Heart right ventricle (tissue), 16 donors: ENCODE measurements at regions not wholly inside any gene's neighbourhood (a gene's known extent, or its start where the extent isn't known, plus 50 kb on each side); places are given as distances from the start of the nearest gene placed in this dataset.

Experiments used
- ATAC-seq, 8 donors: fragments of 200-7000 bp; cut with Tn5 transposase; one replicate each; pipeline ENCODE4 v1.9.1; 2020; ENCODE audit warnings: mild to moderate bottlenecking in 8 of 8, moderate library complexity in 8 of 8, moderate number of reproducible peaks in 1 of 8
- DNase-seq, 2 donors: peaks; one replicate each; pipeline ENCODE4 v3.0.0-alpha.2; 2020
- H3K27ac ChIP-seq, 10 donors: fragments of 200-600 bp; sonication (generic) in 2 of 10; one replicate each; pipeline versions ENCODE4 v1.5.0 to v1.8.0; 2020 to 2022; ENCODE audit warnings: mild to moderate bottlenecking in 3 of 10
- H3K27me3 ChIP-seq, 7 donors: fragments of 200-600 bp; one replicate each; pipeline ENCODE4 v1.8.0; 2021 to 2022; ENCODE audit warnings: mild to moderate bottlenecking in 2 of 7
- H3K36me3 ChIP-seq, 9 donors: fragments of 200-600 bp; sonication (generic) in 1 of 9; one replicate each; pipeline versions ENCODE4 v1.5.0 to v1.8.0; 2020 to 2022; ENCODE audit warnings: mild to moderate bottlenecking in 2 of 9
- H3K4me1 ChIP-seq, 9 donors: fragments of 200-600 bp; sonication (generic) in 1 of 9; one replicate each; pipeline versions ENCODE4 v1.5.0 to v1.8.0; 2020 to 2022; ENCODE audit warnings: mild to moderate bottlenecking in 4 of 9
- H3K4me3 ChIP-seq, 10 donors: fragments of 200-600 bp; sonication (generic) in 2 of 10; one replicate each; pipeline versions ENCODE4 v1.5.0 to v1.8.0; 2020 to 2022; ENCODE audit warnings: mild to moderate bottlenecking in 7 of 10, moderate library complexity in 2 of 10
- H3K9me3 ChIP-seq, 11 donors: fragments of 200-600 bp in 10 of 11; sonication (generic) in 2 of 11; one replicate each; pipeline versions ENCODE4 v1.5.0 to v1.8.0; 2013 to 2022; ENCODE audit warnings: mild to moderate bottlenecking in 2 of 11, control low read depth in 1 of 11, moderate library complexity in 1 of 11
- WGBS, 2 donors: extraction: QIAGEN DNeasy Blood & Tissue Kit; methylation state at CpG; one replicate each; pipeline ENCODE4 v1.1.7; 2013; ENCODE audit warnings: inconsistent platforms in 1 of 2; 5-methylcytosine and 5-hydroxymethylcytosine counted together
- intact Hi-C, 10 donors: fragments of 100-400 bp; cut with DNase I; formaldehyde crosslinking; loops; one replicate each; pipeline versions ENCODE4 v1.11.1 to v1.14.2; 2022
- TF ChIP-seq, protein P1 (sequence below), 9 donors: fragments of 200-600 bp; sonication (generic) in 2 of 9; IDR thresholded peaks; one replicate each; pipeline versions ENCODE4 v1.5.0 to v1.8.0; 2021 to 2022; ENCODE audit warnings: antibody characterized with exemption in 9 of 9, mild to moderate bottlenecking in 5 of 9, moderate library complexity in 1 of 9
- donor health status: Arrhythmogenic right ventricular cardiomyopathy.
- donor health status: ischemic (EF 13 %, LVEDD 7.1; RV severe dilation, severe dysfunction).
- donor health status: healthy with polysubstance abuse.
- donor health status: DM: no; HTN: yes; CAD: no.
- donor health status: DM: no; HTN: no; CAD: no.
- donor health status: ischemic (EF 25% LVEDD 6.9; RV normal size, moderate dysfunction).
- donor health status: ischemic (EF 25% LVEDD 5.7; RV mildly dilated, moderate dysfunction).
- donor health status: healthy.
- donor health status: DM: yes; HTN: yes; CAD: no.
- donor health status: Ischemic cardiomyopathy.
- donor health status: ischemic (EF 35%, LVEDD 5.7; RV mildly dilated, moderate dysfunction).
- donor health status: nonischemic (EF 11% LVEDD 7.7; RV severe dilation, severe dysfunction).
- donor health status: DM: yes; HTN: yes; CAD: no.
- donor health status: PGD.
- donor health status: ischemic (EF 29% LVEDD 5.4; RV normal size, mild dysfunction).
- donor health status: nonischemic (EF 23%, LVEDD 6.1; RV moderate dilation, normal function).

DNA sequence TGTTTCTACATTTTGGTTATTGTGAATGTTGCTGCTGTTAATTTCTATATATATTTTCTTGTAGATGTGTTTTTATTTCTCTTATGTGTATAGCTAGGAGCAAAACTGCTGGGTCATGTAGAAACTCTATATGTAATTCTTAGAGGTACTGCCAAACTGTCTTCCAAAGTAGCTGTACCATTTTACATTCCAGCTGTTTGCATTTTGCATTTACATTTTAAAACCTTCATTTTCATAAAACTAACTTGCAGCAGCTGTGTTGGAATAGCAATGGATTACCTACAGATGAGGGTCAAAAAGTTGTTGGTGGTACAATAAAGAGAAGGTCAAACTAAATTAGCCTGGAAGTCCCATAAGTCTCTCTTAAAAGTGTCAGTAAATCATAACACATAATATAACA lies 1109.7 kb downstream of the FLRT2 start:
- TF ChIP-seq, protein P1, sequence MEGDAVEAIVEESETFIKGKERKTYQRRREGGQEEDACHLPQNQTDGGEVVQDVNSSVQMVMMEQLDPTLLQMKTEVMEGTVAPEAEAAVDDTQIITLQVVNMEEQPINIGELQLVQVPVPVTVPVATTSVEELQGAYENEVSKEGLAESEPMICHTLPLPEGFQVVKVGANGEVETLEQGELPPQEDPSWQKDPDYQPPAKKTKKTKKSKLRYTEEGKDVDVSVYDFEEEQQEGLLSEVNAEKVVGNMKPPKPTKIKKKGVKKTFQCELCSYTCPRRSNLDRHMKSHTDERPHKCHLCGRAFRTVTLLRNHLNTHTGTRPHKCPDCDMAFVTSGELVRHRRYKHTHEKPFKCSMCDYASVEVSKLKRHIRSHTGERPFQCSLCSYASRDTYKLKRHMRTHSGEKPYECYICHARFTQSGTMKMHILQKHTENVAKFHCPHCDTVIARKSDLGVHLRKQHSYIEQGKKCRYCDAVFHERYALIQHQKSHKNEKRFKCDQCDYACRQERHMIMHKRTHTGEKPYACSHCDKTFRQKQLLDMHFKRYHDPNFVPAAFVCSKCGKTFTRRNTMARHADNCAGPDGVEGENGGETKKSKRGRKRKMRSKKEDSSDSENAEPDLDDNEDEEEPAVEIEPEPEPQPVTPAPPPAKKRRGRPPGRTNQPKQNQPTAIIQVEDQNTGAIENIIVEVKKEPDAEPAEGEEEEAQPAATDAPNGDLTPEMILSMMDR (IDR thresholded peaks at IDR 0.05) = no peak
- intact Hi-C loops = no loop called here
- ATAC-seq = no peak

DNA sequence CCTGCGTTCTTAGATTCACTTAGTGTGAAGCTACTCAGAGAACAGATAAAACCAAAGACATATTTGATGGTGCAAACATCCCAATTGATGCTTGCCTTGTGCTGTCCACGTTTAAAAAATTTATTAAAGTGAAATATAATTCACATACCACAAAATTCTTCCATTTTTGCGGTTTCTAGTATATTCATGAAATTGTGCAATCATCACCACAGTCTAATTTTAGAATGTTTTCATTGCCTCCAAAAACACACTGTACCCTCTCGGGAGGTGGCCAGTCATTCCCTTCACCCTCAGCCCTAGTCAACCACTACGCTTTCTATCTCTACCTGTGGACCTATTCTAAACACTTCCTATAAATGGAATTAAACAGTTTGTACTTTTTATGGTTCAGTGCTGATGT lies 1109.2 kb downstream of the FLRT2 start:
- Histone ChIP-seq H3K4me1 (no peaks in the 10 kb centered on the region), H3K36me3 (no peaks in the 10 kb centered on the region), H3K9me3 (peaks cover 0 to 4% (median 0%) of the 10 kb centered on the region in 11 donors), H3K27ac (no peak overlapping the region), H3K27me3 (no peaks in the 10 kb centered on the region), H3K4me3 (no peak overlapping the region)
- no peak for ATAC-seq
- DNase-seq = no peak
- TF ChIP-seq, protein P1 (IDR thresholded peaks at IDR 0.05) = no peak
- intact Hi-C loops = no loop called here
- 84 to 88% methylated on average over 5 of the region's 5 CpGs for WGBS, 2 donors

More for the DNA sequence above, 1109.7 kb downstream of the FLRT2 start:
- Histone ChIP-seq H3K4me1 (no peaks in the 10 kb centered on the region), H3K4me3 (no peak overlapping the region), H3K9me3 (peaks cover 0 to 4% (median 0%) of the 10 kb centered on the region in 11 donors), H3K27me3 (no peaks in the 10 kb centered on the region), H3K36me3 (no peaks in the 10 kb centered on the region), H3K27ac (no peak overlapping the region)
- DNase-seq = no peak

DNA sequence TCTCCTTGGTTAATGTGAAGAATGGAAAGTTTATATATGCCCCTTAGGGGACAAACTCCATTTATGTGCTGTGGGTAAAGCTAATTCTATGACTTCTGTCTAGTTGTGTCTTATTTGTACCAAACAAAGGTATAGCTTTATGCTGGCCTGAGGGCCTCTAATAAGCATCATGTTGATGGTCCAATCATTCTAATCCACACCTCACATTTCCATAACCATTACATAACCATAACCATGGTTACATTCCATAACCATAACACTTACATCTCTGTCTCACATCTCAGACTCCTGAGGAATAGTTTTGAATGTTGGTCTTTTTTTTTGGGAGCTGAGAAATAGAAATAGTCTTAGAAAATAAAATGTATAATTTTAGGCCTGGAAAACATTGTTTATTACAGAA lies 1097.1 kb downstream of the FLRT2 start:
- TF ChIP-seq, protein P1 (IDR thresholded peaks at IDR 0.05) = no peak
- Histone ChIP-seq H3K9me3 (peaks cover 0 to 18% (median 5%) of the 10 kb centered on the region in 11 donors), H3K4me1 (no peaks in the 10 kb centered on the region), H3K36me3 (no peaks in the 10 kb centered on the region), H3K4me3 (no peak overlapping the region), H3K27me3 (no peaks in the 10 kb centered on the region), H3K27ac (no peak overlapping the region)
- ATAC-seq = no peak
- intact Hi-C loops = no loop called here
- DNase-seq = no peak

DNA sequence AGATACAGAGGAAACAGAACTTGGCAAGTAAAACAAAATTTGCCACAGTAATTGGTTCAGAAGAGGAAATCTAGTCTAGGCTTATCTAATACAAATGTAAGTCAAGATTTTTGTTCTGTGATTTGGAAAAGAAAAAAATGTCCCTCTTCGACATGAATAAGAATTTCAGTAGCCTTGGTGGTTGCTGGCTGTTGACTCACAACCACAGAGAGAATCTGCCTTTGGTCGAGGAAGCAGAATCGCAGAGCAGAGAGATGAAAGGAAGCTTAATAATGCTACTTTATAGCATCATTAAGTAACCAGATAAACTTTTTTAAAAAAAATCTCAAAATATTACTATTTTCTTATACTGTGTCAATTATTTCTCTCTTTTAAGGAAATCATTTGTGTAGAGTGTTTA lies 1096.6 kb downstream of the FLRT2 start:
- TF ChIP-seq, protein P1 (IDR thresholded peaks at IDR 0.05) = no peak
- DNase-seq (no peak), ATAC-seq (no peak)
- H3K9me3 ChIP-seq = peaks cover 0 to 16% (median 5%) of the 10 kb centered on the region in 11 donors
- intact Hi-C loops = no loop called here
- H3K36me3 ChIP-seq = no peaks in the 10 kb centered on the region
- H3K27ac ChIP-seq = no peak overlapping the region
- no peaks in the 10 kb centered on the region for H3K27me3 ChIP-seq
- WGBS, 2 donors = 75 to 82% methylated on average over 3 of the region's 3 CpGs
- H3K4me3 ChIP-seq = no peak overlapping the region
- H3K4me1 ChIP-seq = no peaks in the 10 kb centered on the region

DNA sequence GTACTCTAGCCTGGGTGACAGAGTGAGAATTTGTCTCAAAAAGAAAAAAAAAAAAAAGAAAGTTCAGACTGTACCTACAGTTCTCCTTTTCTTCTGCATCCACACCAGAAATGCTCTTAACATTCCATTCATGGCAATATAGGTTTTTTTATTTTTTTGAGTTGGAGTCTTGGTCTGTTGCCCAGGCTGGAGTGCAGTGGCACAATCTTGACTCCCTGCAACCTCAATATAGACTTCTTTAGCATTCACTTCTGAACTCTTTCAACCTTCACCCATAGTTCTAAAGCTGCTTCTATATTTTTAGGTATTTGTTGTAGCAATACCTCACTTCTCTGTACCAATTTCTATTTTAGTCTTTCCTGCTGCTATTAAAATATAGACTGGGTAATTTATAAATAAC lies 1095.7 kb downstream of the FLRT2 start:
- intact Hi-C loops = no loop called here
- no peaks in the 10 kb centered on the region for H3K4me1 ChIP-seq
- peaks cover 0 to 7% (median 2%) of the 10 kb centered on the region in 11 donors for H3K9me3 ChIP-seq
- DNase-seq (no peak), ATAC-seq (no peak)
- no peak overlapping the region for H3K27ac ChIP-seq
- TF ChIP-seq, protein P1 (IDR thresholded peaks at IDR 0.05) = no peak
- no peaks in the 10 kb centered on the region for H3K36me3 ChIP-seq
- H3K4me3 ChIP-seq = no peak overlapping the region
- H3K27me3 ChIP-seq = no peaks in the 10 kb centered on the region
